ENCODE measurements at regions not wholly inside any gene's neighbourhood (a gene's known extent, or its start where the extent isn't known, plus 50 kb on each side); places are given as distances from the start of the nearest gene placed in this dataset.
"Not testable (repeated sequence)": the region's sequence is repeated elsewhere in the genome, so short reads cannot be mapped to it uniquely, and the experiment has no call there.

DNA sequence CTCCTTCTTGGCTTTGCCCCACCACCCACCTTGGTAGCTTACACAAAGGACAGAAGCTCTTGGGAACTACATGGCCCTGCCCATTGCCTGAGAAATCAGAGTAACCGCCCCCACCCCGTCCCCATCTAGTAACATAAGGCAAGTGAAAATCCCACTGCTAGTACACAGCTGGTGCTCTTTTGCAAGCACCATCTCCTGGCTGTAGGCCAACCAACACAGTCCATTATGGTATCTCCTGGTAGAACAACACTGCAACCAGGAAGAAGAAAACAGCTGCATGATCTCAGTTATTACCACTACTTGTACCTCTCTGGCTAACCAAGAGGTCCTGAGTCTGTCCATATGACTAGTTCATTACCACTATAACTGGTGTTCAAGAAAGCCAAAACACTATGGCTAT is 841.1 kb upstream of the MANEA start:
- Histone ChIP-seq H3K4me1 (ENCODE audit: insufficient read depth, insufficient read length) (no peaks in the 10 kb centered on the region), H3K27me3 (ENCODE audit: insufficient read depth, insufficient read length) (no peaks in the 10 kb centered on the region), H3K9me3 (ENCODE audit: insufficient read depth, low read length) (no peaks in the 10 kb centered on the region), H3K4me3 (ENCODE audit: insufficient read length, low read depth) (no peak overlapping the region), H3K36me3 (ENCODE audit: insufficient read depth, insufficient read length, low read length) (no peaks in the 10 kb centered on the region), H3K9ac (ENCODE audit: insufficient read length, low read depth) (no peak overlapping the region)
- TF ChIP-seq YY1 (IDR thresholded peaks at IDR 0.05; ENCODE audit: insufficient read depth, insufficient read length): no peak
- no peak for DNase-seq (ENCODE audit: low read depth, low spot score)

DNA sequence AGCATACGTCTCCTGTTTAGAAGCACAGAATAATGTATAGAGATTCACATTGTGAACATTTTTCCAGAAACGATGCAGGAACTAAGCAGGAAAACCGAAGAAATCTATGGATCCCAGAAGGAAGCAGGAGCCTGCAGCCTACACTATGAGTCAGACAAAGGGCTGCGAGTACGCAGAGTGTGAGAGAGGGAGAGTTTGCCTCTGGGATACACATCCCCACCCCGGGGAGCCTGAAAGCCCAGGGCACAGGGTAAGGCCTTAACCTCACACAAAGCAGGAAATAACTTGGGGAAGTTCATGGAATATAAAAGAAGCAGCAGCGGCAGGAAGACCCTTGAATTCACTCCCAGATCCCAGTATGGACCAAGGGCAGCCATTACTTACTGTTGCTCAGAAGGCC is 842.1 kb upstream of the MANEA start:
- no peak for DNase-seq (ENCODE audit: low read depth, low spot score)
- no peaks in the 10 kb centered on the region for H3K9me3 ChIP-seq (ENCODE audit: insufficient read depth, low read length)
- no peak overlapping the region for H3K4me3 ChIP-seq (ENCODE audit: insufficient read length, low read depth)
- H3K36me3 ChIP-seq (ENCODE audit: insufficient read depth, insufficient read length, low read length): no peaks in the 10 kb centered on the region
- no peak overlapping the region for H3K9ac ChIP-seq (ENCODE audit: insufficient read length, low read depth)
- H3K27me3 ChIP-seq (ENCODE audit: insufficient read depth, insufficient read length): no peaks in the 10 kb centered on the region
- no peaks in the 10 kb centered on the region for H3K4me1 ChIP-seq (ENCODE audit: insufficient read depth, insufficient read length)
- TF ChIP-seq SUZ12 (IDR thresholded peaks at IDR 0.05; ENCODE audit: extremely low read depth, insufficient read depth, insufficient read length) (no peak), ZNF274 (IDR thresholded peaks at IDR 0.05; ENCODE audit: low read depth, low read length) (no peak), YY1 (IDR thresholded peaks at IDR 0.05; ENCODE audit: insufficient read depth, insufficient read length) (no peak)

DNA sequence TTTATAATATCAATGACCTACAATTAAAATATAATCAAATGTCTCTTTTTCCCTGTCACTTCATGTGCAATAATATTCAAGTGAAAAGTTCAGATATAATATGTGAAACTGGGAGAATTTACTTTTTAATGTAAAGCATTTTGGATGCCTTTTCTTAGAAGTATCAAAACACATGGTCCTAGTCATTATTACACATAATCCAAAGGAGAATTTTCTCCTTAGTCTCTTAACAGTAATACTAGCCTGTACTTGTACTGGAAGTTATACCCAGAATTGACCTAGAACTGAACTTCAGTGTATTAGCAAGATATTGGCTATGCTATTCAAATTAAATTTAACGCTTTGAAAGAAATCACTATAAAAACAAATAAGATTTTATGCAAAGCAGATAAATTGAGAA is 842.6 kb upstream of the MANEA start:
- Histone ChIP-seq H3K9ac (ENCODE audit: insufficient read length, low read depth) (no peak overlapping the region), H3K27me3 (ENCODE audit: insufficient read depth, insufficient read length) (no peaks in the 10 kb centered on the region), H3K9me3 (ENCODE audit: insufficient read depth, low read length) (no peaks in the 10 kb centered on the region), H3K36me3 (ENCODE audit: insufficient read depth, insufficient read length, low read length) (no peaks in the 10 kb centered on the region), H3K4me3 (ENCODE audit: insufficient read length, low read depth) (no peak overlapping the region), H3K4me1 (ENCODE audit: insufficient read depth, insufficient read length) (no peaks in the 10 kb centered on the region)
- no peak for DNase-seq (ENCODE audit: low read depth, low spot score)
- TF ChIP-seq YY1 (IDR thresholded peaks at IDR 0.05; ENCODE audit: insufficient read depth, insufficient read length) (no peak), ZNF274 (IDR thresholded peaks at IDR 0.05; ENCODE audit: low read depth, low read length) (no peak), SUZ12 (IDR thresholded peaks at IDR 0.05; ENCODE audit: extremely low read depth, insufficient read depth, insufficient read length) (no peak)

DNA sequence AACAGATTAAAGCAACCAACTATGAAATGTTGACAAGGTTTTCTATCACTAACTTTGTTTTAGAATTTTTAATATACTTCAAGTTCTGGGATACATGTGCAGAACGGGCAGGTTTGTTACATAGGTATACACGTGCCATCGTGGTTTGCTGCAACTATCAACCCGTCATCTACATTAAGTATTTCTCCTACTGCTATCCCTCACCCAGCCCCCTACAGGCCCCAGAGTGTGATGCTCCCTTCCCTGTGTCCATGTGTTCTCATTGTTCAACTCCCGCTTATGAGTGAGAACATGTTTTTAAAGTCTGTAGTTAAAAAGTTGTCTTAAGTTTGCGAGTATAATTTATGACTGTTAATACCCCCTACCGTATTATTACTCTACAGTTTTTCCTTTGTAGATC is 844.3 kb upstream of the MANEA start:
- Histone ChIP-seq H3K4me1 (ENCODE audit: insufficient read depth, insufficient read length) (no peaks in the 10 kb centered on the region), H3K9me3 (ENCODE audit: insufficient read depth, low read length) (no peaks in the 10 kb centered on the region), H3K9ac (ENCODE audit: insufficient read length, low read depth) (no peak overlapping the region), H3K36me3 (ENCODE audit: insufficient read depth, insufficient read length, low read length) (no peaks in the 10 kb centered on the region), H3K4me3 (ENCODE audit: insufficient read length, low read depth) (no peak overlapping the region), H3K27me3 (ENCODE audit: insufficient read depth, insufficient read length) (no peaks in the 10 kb centered on the region)
- TF ChIP-seq SUZ12 (IDR thresholded peaks at IDR 0.05; ENCODE audit: extremely low read depth, insufficient read depth, insufficient read length) (no peak), ZNF274 (IDR thresholded peaks at IDR 0.05; ENCODE audit: low read depth, low read length) (no peak), YY1 (IDR thresholded peaks at IDR 0.05; ENCODE audit: insufficient read depth, insufficient read length) (no peak)
- no peak for DNase-seq (ENCODE audit: low read depth, low spot score)

DNA sequence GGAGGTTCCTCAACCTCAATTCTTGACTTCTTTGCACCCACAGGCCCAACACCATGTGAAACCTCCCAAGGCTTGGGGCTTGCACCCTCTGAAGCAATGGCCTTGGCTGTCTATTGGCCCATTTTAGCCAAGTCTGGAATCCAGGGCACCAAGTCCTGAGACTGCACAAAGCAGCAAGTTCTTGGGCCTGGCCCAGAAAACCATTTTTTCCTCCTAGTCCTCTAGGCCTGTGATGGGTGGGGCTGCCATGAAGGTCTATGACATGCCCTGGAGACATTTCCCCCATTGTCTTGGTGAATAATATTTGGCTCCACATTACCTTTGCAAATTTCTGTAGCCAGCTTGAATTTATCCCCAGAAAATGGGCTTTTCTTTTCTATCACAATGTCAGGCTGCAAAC is 849.6 kb upstream of the MANEA start:
- peaks cover 9% of the 10 kb centered on the region; the same call in 1 of the 2 replicates for H3K9me3 ChIP-seq (ENCODE audit: insufficient read depth, low read length)
- TF ChIP-seq YY1 (IDR thresholded peaks at IDR 0.05; ENCODE audit: insufficient read depth, insufficient read length) (no peak), ZNF274 (IDR thresholded peaks at IDR 0.05; ENCODE audit: low read depth, low read length) (no peak), SUZ12 (IDR thresholded peaks at IDR 0.05; ENCODE audit: extremely low read depth, insufficient read depth, insufficient read length) (no peak)
- no peak overlapping the region for H3K4me3 ChIP-seq (ENCODE audit: insufficient read length, low read depth)
- no peak for DNase-seq (ENCODE audit: low read depth, low spot score)
- H3K9ac ChIP-seq (ENCODE audit: insufficient read length, low read depth): no peak overlapping the region
- H3K27me3 ChIP-seq (ENCODE audit: insufficient read depth, insufficient read length): no peaks in the 10 kb centered on the region
- H3K4me1 ChIP-seq (ENCODE audit: insufficient read depth, insufficient read length): no peaks in the 10 kb centered on the region
- no peaks in the 10 kb centered on the region for H3K36me3 ChIP-seq (ENCODE audit: insufficient read depth, insufficient read length, low read length)

DNA sequence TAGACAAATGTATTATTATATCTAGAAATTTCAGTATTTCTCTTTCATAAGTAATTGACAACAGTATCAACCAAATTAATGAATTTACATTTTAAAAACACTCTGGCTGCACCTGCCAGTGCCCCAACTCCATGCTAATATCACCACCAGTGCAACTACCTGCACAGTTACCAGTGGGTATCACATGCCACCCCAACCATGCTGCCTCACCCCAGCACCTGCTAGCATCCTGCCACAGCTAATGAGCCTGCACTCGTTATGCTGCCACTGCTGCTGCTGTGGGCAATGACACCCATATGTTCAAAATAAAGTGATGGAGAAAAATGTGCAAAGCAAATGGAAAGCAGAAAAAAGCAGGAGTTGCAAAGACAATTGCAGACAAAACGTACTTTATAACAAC is 855.9 kb upstream of the MANEA start:
- no peak for TF ChIP-seq SUZ12 (IDR thresholded peaks at IDR 0.05; ENCODE audit: extremely low read depth, insufficient read depth, insufficient read length)
- TF ChIP-seq YY1 (IDR thresholded peaks at IDR 0.05; ENCODE audit: insufficient read depth, insufficient read length): no peak
- no peak for TF ChIP-seq ZNF274 (IDR thresholded peaks at IDR 0.05; ENCODE audit: low read depth, low read length)
- H3K4me1 ChIP-seq (ENCODE audit: insufficient read depth, insufficient read length): no peaks in the 10 kb centered on the region
- no peak overlapping the region for H3K4me3 ChIP-seq (ENCODE audit: insufficient read length, low read depth)
- no peak overlapping the region for H3K9ac ChIP-seq (ENCODE audit: insufficient read length, low read depth)
- H3K27me3 ChIP-seq (ENCODE audit: insufficient read depth, insufficient read length): no peaks in the 10 kb centered on the region
- DNase-seq (ENCODE audit: low read depth, low spot score): no peak
- no peaks in the 10 kb centered on the region for H3K36me3 ChIP-seq (ENCODE audit: insufficient read depth, insufficient read length, low read length)
- H3K9me3 ChIP-seq (ENCODE audit: insufficient read depth, low read length): no peaks in the 10 kb centered on the region

DNA sequence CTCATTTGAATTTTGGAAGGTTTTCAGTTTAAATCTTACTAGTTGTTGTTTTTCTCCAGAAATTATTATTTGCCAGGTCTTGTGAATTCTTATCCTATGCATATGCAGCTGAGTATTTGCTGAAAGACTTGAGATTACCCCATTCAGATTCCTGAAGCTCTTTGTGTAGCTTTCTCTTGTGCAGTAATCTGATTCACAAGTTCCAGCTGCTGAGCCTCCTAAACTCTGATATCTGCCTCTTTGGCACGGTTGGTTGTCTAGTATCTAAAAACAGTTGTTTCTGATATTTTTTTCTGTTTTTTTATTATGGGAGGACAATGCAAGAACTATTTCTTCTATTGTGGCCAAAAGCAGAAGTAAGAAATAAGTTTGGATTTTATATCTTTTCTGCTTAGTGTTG is 863.9 kb upstream of the MANEA start:
- TF ChIP-seq SUZ12 (IDR thresholded peaks at IDR 0.05; ENCODE audit: extremely low read depth, insufficient read depth, insufficient read length) (no peak), YY1 (IDR thresholded peaks at IDR 0.05; ENCODE audit: insufficient read depth, insufficient read length) (no peak), ZNF274 (IDR thresholded peaks at IDR 0.05; ENCODE audit: low read depth, low read length) (no peak)
- H3K4me3 ChIP-seq (ENCODE audit: insufficient read length, low read depth): no peak overlapping the region
- H3K4me1 ChIP-seq (ENCODE audit: insufficient read depth, insufficient read length): no peaks in the 10 kb centered on the region
- no peak for DNase-seq (ENCODE audit: low read depth, low spot score)
- H3K36me3 ChIP-seq (ENCODE audit: insufficient read depth, insufficient read length, low read length): no peaks in the 10 kb centered on the region
- no peaks in the 10 kb centered on the region for H3K27me3 ChIP-seq (ENCODE audit: insufficient read depth, insufficient read length)
- H3K9me3 ChIP-seq (ENCODE audit: insufficient read depth, low read length): no peaks in the 10 kb centered on the region
- H3K9ac ChIP-seq (ENCODE audit: insufficient read length, low read depth): no peak overlapping the region

DNA sequence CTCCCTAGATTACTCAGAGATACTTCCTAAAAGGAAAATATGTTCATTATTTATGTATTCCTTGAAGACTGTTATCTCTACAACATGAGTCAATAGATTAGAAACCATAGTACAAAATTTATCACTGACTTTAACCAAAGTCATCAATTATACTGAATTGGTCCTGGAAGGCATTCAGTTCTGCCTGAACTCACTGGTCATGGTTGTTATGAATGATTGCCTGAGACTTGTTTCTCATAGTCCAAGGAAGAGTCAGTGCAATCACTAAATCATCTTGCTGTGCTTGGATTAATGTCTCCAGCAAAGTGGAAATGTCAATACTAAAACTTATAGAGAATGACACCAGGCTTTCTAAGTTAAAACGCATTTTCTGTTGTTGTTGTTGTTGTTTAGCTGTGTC is 878.6 kb upstream of the MANEA start:
- no peaks in the 10 kb centered on the region for H3K27me3 ChIP-seq (ENCODE audit: insufficient read depth, insufficient read length)
- no peaks in the 10 kb centered on the region for H3K36me3 ChIP-seq (ENCODE audit: insufficient read depth, insufficient read length, low read length)
- H3K9me3 ChIP-seq (ENCODE audit: insufficient read depth, low read length): no peaks in the 10 kb centered on the region
- no peak for TF ChIP-seq YY1 (IDR thresholded peaks at IDR 0.05; ENCODE audit: insufficient read depth, insufficient read length)
- TF ChIP-seq SUZ12 (IDR thresholded peaks at IDR 0.05; ENCODE audit: extremely low read depth, insufficient read depth, insufficient read length): no peak
- no peak for TF ChIP-seq ZNF274 (IDR thresholded peaks at IDR 0.05; ENCODE audit: low read depth, low read length)
- no peak for DNase-seq (ENCODE audit: low read depth, low spot score)
- no peaks in the 10 kb centered on the region for H3K4me1 ChIP-seq (ENCODE audit: insufficient read depth, insufficient read length)
- H3K4me3 ChIP-seq (ENCODE audit: insufficient read length, low read depth): no peak overlapping the region
- no peak overlapping the region for H3K9ac ChIP-seq (ENCODE audit: insufficient read length, low read depth)

DNA sequence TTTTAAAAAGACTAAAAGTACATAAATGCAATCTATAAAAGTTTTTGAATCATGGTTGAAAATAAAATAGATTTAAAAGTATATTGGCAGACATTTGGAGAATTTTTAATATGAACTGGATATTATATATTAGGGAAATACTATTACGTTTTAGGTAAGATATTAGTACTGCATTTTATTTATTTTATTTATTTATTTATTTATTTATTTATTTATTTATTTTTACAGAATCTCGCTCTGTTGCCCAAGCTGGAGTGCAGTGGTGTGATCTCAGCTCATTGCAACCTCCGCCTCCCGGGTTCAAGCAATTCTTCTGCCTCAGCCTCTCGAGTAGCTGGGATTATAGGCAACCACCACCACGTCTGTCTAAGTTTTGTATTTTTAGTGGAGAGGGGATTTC is 890.1 kb upstream of the MANEA start:
- not testable (repeated sequence) for H3K9ac ChIP-seq (ENCODE audit: insufficient read length, low read depth); DNase-seq (ENCODE audit: low read depth, low spot score); H3K27me3 ChIP-seq (ENCODE audit: insufficient read depth, insufficient read length); H3K4me1 ChIP-seq (ENCODE audit: insufficient read depth, insufficient read length); H3K4me3 ChIP-seq (ENCODE audit: insufficient read length, low read depth); H3K36me3 ChIP-seq (ENCODE audit: insufficient read depth, insufficient read length, low read length)
- peaks cover 17% of the 10 kb centered on the region; the same call in 1 of the 2 replicates for H3K9me3 ChIP-seq (ENCODE audit: insufficient read depth, low read length)

Measured in NT2/D1 (cell line).